ENCODE measurements at regions not wholly inside any gene's neighbourhood (a gene's known extent, or its start where the extent isn't known, plus 50 kb on each side); places are given as distances from the start of the nearest gene placed in this dataset.

- TF ChIP-seq CTCF (tag by site-specific recombination; IDR thresholded peaks at IDR 0.05) (no peak), ATF2 (tag by site-specific recombination; IDR thresholded peaks at IDR 0.05; ENCODE audit: low read depth) (no peak), ZBTB8A (tag by site-specific recombination; IDR thresholded peaks at IDR 0.05) (no peak), ZNF274 (IDR thresholded peaks at IDR 0.05; ENCODE audit: low read length) (no peak), ZNF274 (tag by site-specific recombination; IDR thresholded peaks at IDR 0.05; ENCODE audit: borderline replicate concordance) (no peak), ZNF391 (tag by site-specific recombination; IDR thresholded peaks at IDR 0.05; ENCODE audit: borderline replicate concordance, low read depth) (no peak), ZNF645 (tag by site-specific recombination; IDR thresholded peaks at IDR 0.05) (no peak), KLF9 (tag by site-specific recombination; IDR thresholded peaks at IDR 0.05; ENCODE audit: low read depth) (no peak), REPIN1 (tag by site-specific recombination; IDR thresholded peaks at IDR 0.05; ENCODE audit: low read depth) (no peak), ZNF692 (tag by site-specific recombination; IDR thresholded peaks at IDR 0.05) (no peak), KLF17 (tag by site-specific recombination; IDR thresholded peaks at IDR 0.05) (no peak), MEIS1 (CRISPR knock-in tag; IDR thresholded peaks at IDR 0.05; ENCODE audit: borderline replicate concordance) (no peak)
Measured at GRCh38 chr7:92968502-92968901, 132.1 kb upstream of the CDK6 start.
